H9 (cell line): ENCODE measurements at regions not wholly inside any gene's neighbourhood (a gene's known extent, or its start where the extent isn't known, plus 50 kb on each side); places are given as distances from the start of the nearest gene placed in this dataset.

ENCODE experiments used
- DNase-seq: peaks from one replicate; pipeline ENCODE4 v3.0.0-alpha.2; 2017
- H2AFZ ChIP-seq: one replicate; pipeline ENCODE4 v1.6.1; 2013; ENCODE audit warnings: mild to moderate bottlenecking, low read length, control low read depth, moderate library complexity
- H2AK5ac ChIP-seq: 2 replicates; pipeline ENCODE4 v1.6.1; 2013; ENCODE audit warnings: low read length, control low read depth, mixed read lengths; ENCODE audit not compliant: insufficient read length
- H2BK120ac ChIP-seq: one replicate; pipeline ENCODE4 v1.6.1; 2013; ENCODE audit warnings: low read depth, mild to moderate bottlenecking, low read length, control low read depth, inconsistent platforms; ENCODE audit not compliant: poor library complexity, severe bottlenecking
- H2BK12ac ChIP-seq: 2 replicates; pipeline ENCODE4 v1.6.1; 2013; ENCODE audit warnings: low read length, control low read depth, mixed read lengths, low read depth; ENCODE audit not compliant: insufficient read length
- H2BK15ac ChIP-seq: 2 replicates; pipeline ENCODE4 v1.6.1; 2013; ENCODE audit warnings: low read depth, low read length, control low read depth
- H2BK20ac ChIP-seq: one replicate; pipeline ENCODE4 v1.6.1; 2013; ENCODE audit warnings: low read depth, mild to moderate bottlenecking, low read length, control low read depth, inconsistent platforms; ENCODE audit not compliant: poor library complexity, severe bottlenecking
- H2BK5ac ChIP-seq: 2 replicates; pipeline ENCODE4 v1.6.1; 2013; ENCODE audit warnings: low read length, control low read depth, mixed read lengths; ENCODE audit not compliant: insufficient read length
- H3K14ac ChIP-seq: 2 replicates; pipeline ENCODE4 v1.6.1; 2013; ENCODE audit warnings: low read length, control low read depth; ENCODE audit not compliant: insufficient read depth
- H3K18ac ChIP-seq: 2 replicates; pipeline ENCODE4 v1.6.1; 2013; ENCODE audit warnings: low read depth, mild to moderate bottlenecking, mixed read lengths, low read length, control low read depth; ENCODE audit not compliant: insufficient read length
- H3K23ac ChIP-seq: 2 replicates; pipeline ENCODE4 v1.6.1; 2013; ENCODE audit warnings: low read length, control low read depth, mixed read lengths, low read depth; ENCODE audit not compliant: insufficient read length
- H3K23me2 ChIP-seq: 2 replicates; pipeline ENCODE4 v1.6.1; 2013; ENCODE audit warnings: low read depth, mild to moderate bottlenecking, mixed read lengths, low read length, control low read depth; ENCODE audit not compliant: insufficient read length, poor library complexity, severe bottlenecking
- H3K27ac ChIP-seq: 2 replicates; pipeline ENCODE4 v1.5.1; 2013; ENCODE audit warnings: low read length, control low read depth, mixed read lengths, low read depth; ENCODE audit not compliant: insufficient read length
- H3K27me3 ChIP-seq: 2 replicates; pipeline ENCODE4 v1.6.1; 2013; ENCODE audit warnings: low read length, control low read depth, inconsistent platforms; ENCODE audit not compliant: insufficient read depth
- H3K4ac ChIP-seq: 2 replicates; pipeline ENCODE4 v1.6.1; 2013; ENCODE audit warnings: low read depth, mild to moderate bottlenecking, control low read depth, inconsistent platforms, low read length, moderate library complexity
- H3K4me1 ChIP-seq: 2 replicates; pipeline ENCODE4 v1.6.1; 2013; ENCODE audit warnings: low read length, control low read depth, inconsistent platforms; ENCODE audit not compliant: insufficient read depth
- H3K4me2 ChIP-seq: 2 replicates; pipeline ENCODE4 v1.6.1; 2013; ENCODE audit warnings: low read length, control low read depth, mixed read lengths; ENCODE audit not compliant: insufficient read length, insufficient read depth
- H3K56ac ChIP-seq: 2 replicates; pipeline ENCODE4 v1.6.1; 2013; ENCODE audit warnings: low read depth, mild to moderate bottlenecking, mixed read lengths, low read length, control low read depth; ENCODE audit not compliant: insufficient read length
- H3K79me1 ChIP-seq: 2 replicates; pipeline ENCODE4 v1.6.1; 2013; ENCODE audit warnings: low read depth, mild to moderate bottlenecking, moderate library complexity, low read length, control low read depth, inconsistent platforms; ENCODE audit not compliant: insufficient read depth, poor library complexity, severe bottlenecking
- H3K79me2 ChIP-seq: 2 replicates; pipeline ENCODE4 v1.6.1; 2013; ENCODE audit warnings: low read length, control low read depth, inconsistent platforms; ENCODE audit not compliant: insufficient read depth
- H3K9ac ChIP-seq: 2 replicates; pipeline ENCODE4 v1.6.1; 2013; ENCODE audit warnings: low read length, control low read depth, mixed read lengths; ENCODE audit not compliant: insufficient read length; ENCODE audit errors: extremely low read depth
- H3K9me3 ChIP-seq: one replicate; pipeline ENCODE4 v1.6.1; 2013; ENCODE audit warnings: low read depth, low read length, inconsistent platforms; ENCODE audit not compliant: control insufficient read depth
- H3T11ph ChIP-seq: one replicate; pipeline ENCODE4 v1.6.1; 2013; ENCODE audit warnings: mild to moderate bottlenecking, low read length, control low read depth, inconsistent platforms
- H4K20me1 ChIP-seq: one replicate; pipeline ENCODE4 v1.6.1; 2013; ENCODE audit not compliant: control insufficient read depth, insufficient read length, insufficient read depth
- H4K5ac ChIP-seq: 2 replicates; pipeline ENCODE4 v1.6.1; 2013; ENCODE audit warnings: low read depth, mild to moderate bottlenecking, mixed read lengths, low read length, control low read depth; ENCODE audit not compliant: insufficient read length
- H4K8ac ChIP-seq: replicated peaks from 2 replicates; pipeline ENCODE4 v1.6.1; 2013; ENCODE audit warnings: low read length, control low read depth, mixed read lengths, low read depth; ENCODE audit not compliant: insufficient read length
- H4K91ac ChIP-seq: 2 replicates; pipeline ENCODE4 v1.6.1; 2013; ENCODE audit warnings: low read depth, mild to moderate bottlenecking, moderate library complexity, mixed read lengths, low read length, control low read depth; ENCODE audit not compliant: insufficient read length
- H3K27ac Mint-ChIP-seq, 3 experiments: 2 replicates in 2 of 3; 3 replicates in 1 of 3; pipeline ENCODE4 v1.8.0; 2020 to 2021; ENCODE audit warnings: mixed read lengths in 3 of 3, mild to moderate bottlenecking in 1 of 3, moderate library complexity in 1 of 3
- H3K27me3 Mint-ChIP-seq: 2 replicates; pipeline ENCODE4 v1.8.0; 2021; ENCODE audit warnings: low read depth, mild to moderate bottlenecking, moderate library complexity, mixed read lengths
- H3K36me3 Mint-ChIP-seq, 3 experiments: 2 replicates in 2 of 3; 3 replicates in 1 of 3; pipeline ENCODE4 v1.8.0; 2020 to 2021; ENCODE audit warnings: low read depth in 3 of 3, mixed read lengths in 3 of 3; ENCODE audit not compliant: insufficient read depth in 1 of 3
- H3K4me1 Mint-ChIP-seq, 2 experiments: 2 replicates each; pipeline ENCODE4 v1.8.0; 2020; ENCODE audit warnings: mixed read lengths in 2 of 2
- H3K4me3 Mint-ChIP-seq, 2 experiments: 2 replicates in 1 of 2; 3 replicates in 1 of 2; pipeline ENCODE4 v1.8.0; 2020 to 2021; ENCODE audit warnings: mild to moderate bottlenecking in 2 of 2, mixed read lengths in 2 of 2, moderate library complexity in 1 of 2
- H3K9me3 Mint-ChIP-seq, 2 experiments: 2 replicates in 1 of 2; 3 replicates in 1 of 2; pipeline ENCODE4 v1.8.0; 2020; ENCODE audit warnings: mild to moderate bottlenecking in 2 of 2, mixed read lengths in 2 of 2, moderate library complexity in 1 of 2
- CTCF ChIP-seq: fragments of 200-600 bp; sonication (generic); conservative IDR thresholded peaks from 3 replicates; pipeline ENCODE4 v1.8.0; 2021; ENCODE audit warnings: antibody characterized with exemption, mild to moderate bottlenecking
- WGBS: extraction: QIAGEN DNeasy Blood & Tissue Kit; methylation state at CpG from one replicate; pipeline ENCODE4 v1.1.7; 2013; ENCODE audit warnings: missing lambda C conversion rate, low lambda C conversion rate, mixed read lengths; ENCODE audit not compliant: insufficient read length; ENCODE audit errors: extremely low coverage; 5-methylcytosine and 5-hydroxymethylcytosine counted together

GRCh38 chr4:130568746-130569145, 1472.8 kb downstream of the C4orf33 start:
- H3K79me1 ChIP-seq, result no peaks in the 10 kb centered on the region
- peaks cover 27 to 41% of the 10 kb centered on the region in 2 experiments for H3K9me3 Mint-ChIP-seq
- H3K27me3 ChIP-seq, result no peaks in the 10 kb centered on the region

More at GRCh38 chr4:130568746-130569145, 1472.8 kb downstream of the C4orf33 start:
- no peak overlapping the region for H4K91ac ChIP-seq
- no peak overlapping the region for H2BK12ac ChIP-seq
- H2BK120ac ChIP-seq, result no peak overlapping the region
- H3K23ac ChIP-seq, result no peak overlapping the region
- H3K4ac ChIP-seq, result no peak overlapping the region
- Mint-ChIP-seq H3K27ac (no peak overlapping the region), H3K4me1 (peaks cover 13% of the 10 kb centered on the region in 2 experiments), H3K4me3 (no peak overlapping the region), H3K36me3 (peaks cover 27 to 54% (median 30%) of the 10 kb centered on the region in 3 experiments), H3K27me3 (no peaks in the 10 kb centered on the region)
- no peak overlapping the region for H2BK5ac ChIP-seq
- no peak overlapping the region for H2AK5ac ChIP-seq
- no peaks in the 10 kb centered on the region for H3K4me1 ChIP-seq
- no peaks in the 10 kb centered on the region for H4K20me1 ChIP-seq
- no peaks in the 10 kb centered on the region for H3K23me2 ChIP-seq
- no peak overlapping the region for H3K18ac ChIP-seq
- H3K4me2 ChIP-seq, result no peak overlapping the region
- no CpG with 5 or more reads among the region's 1 CpG for WGBS
- no peak overlapping the region for H3T11ph ChIP-seq
- DNase-seq, result no peak
- no peak overlapping the region for H3K56ac ChIP-seq
- H2BK15ac ChIP-seq, result no peak overlapping the region
- no peak overlapping the region for H3K27ac ChIP-seq
- no peak overlapping the region for H4K5ac ChIP-seq
- no peak overlapping the region for H3K9ac ChIP-seq
- no peak overlapping the region for H3K14ac ChIP-seq
- no peak overlapping the region for H2AFZ ChIP-seq
- no peak overlapping the region for H4K8ac ChIP-seq
- no peaks in the 10 kb centered on the region for H3K79me2 ChIP-seq
- TF ChIP-seq CTCF, result no peak
- no peak overlapping the region for H2BK20ac ChIP-seq
- peaks cover 6% of the 10 kb centered on the region for H3K9me3 ChIP-seq
